ENCODE measurements at regions not wholly inside any gene's neighbourhood (a gene's known extent, or its start where the extent isn't known, plus 50 kb on each side); places are given as distances from the start of the nearest gene placed in this dataset.

DNA sequence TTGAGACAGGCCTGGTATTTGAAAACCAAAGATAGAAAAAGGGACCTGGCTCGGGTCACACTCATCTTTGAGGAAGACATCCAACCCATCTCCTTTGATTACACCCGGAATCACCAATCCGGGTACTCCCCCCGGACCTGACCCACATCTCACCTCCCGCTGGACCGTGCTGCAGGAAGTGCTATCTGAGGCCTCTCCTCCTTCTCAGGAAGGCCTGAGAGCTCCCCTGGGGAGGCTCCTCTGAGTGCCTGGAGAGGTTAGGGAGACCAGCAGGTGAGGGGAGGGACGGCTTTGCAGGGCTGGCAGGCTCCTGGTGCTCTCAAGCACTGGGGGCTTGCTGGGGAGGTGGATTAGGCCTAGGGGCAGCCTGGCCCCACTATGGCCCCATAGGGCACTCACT, 170.9 kb downstream of the ACKR3 start:
- DNase-seq (ENCODE audit: extremely low read depth, low read depth, low spot score): no peak

DNA sequence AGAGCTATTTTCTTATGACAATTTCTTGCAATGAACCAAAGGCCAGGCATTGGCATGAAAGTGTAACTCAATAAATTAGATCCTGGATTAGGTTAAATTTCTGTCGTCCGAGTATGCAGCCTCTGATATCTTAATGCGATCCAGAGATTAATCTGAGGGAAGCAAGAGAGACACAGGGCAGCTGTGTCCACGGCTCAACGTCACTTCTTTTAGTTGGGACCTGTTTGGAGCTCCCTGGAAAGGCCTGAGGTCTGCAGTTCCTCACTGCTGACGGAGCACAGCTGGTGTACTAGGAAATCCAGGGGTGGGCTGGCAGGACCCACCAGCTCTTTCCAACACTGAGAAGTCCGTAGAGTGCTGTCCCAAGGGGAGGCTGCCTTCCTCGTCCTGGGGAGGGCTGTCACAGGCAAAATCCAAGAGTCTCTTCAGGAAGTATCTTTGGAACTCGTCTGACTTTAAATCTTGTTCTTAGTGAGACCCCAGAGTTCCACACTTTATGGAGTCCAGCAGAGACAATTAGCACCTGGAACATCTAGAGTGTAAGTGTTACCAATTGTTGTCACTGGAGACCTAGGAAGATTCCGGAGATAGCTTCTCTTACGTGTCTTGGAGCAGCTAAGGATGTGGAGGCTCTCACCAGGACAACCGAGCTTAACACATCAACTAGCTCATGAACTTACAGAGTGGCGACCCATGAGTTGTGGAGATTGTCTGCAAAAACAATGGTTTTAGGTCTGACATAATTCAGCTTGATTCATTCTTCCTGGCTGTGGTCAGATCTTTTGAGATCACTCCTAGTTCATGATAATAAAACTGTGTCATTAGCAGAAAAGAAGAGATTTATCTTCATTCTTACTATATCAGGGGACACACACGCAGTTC, 173.7 kb downstream of the ACKR3 start:
- DNase-seq (ENCODE audit: extremely low read depth, low read depth, low spot score): peak; percentile 18

DNA sequence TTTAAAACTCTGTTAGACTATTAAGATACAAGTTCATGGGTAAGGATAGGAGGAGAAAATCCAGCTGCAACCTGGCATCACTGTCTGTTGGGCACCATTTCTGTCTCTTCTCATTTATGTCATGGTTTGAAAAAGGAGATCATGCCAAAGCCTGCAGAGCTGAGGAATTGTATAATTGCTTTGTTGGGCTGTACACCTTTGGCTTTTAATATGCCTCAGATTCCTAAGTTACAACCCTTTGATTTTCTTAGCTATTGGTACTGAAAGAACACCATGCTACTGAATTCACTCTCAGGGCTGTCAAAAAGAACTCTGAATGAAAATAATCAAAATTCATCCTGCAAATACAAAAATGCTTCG, 174.3 kb downstream of the ACKR3 start:
- no peak for DNase-seq (ENCODE audit: extremely low read depth, low read depth, low spot score)

DNA sequence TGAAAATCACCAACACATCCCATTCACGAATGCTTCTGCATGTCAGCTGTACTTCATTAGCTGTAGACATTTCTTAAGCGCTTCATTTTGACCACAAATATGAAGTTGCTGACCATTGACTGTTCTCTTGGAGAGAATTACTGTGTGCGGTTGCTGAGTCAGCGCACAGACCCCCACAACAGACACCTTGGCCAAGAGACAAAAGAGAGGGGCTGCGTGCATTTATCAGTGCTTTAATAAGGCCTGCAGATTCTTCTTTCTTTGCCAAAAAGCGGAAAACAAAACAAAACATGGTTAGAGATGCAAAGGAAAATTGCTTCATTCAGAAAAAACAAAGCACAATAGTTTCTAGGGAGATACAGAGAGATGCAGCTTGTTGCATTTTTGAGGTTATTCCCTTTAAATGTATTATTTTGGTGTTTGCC, 174.7 kb downstream of the ACKR3 start:
- no peak for DNase-seq (ENCODE audit: extremely low read depth, low read depth, low spot score)

DNA sequence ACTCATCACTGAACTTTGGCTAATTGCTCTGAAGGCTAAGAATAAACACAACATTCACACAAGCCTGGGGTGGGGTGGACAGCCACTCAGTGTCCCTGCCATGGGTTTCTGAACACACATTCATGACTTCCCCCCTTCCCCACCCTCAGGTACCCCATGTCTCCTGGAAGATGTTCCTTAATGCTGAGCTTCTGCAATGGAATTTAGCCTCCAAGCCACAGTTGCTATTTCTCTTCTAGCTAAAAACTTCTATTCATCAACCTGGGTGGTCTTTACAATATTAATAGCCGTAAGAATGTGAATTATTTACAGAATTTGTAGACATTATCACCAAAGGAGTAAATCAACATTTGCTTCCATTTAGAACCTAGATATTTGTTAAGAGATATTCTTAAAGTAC, 175.1 kb downstream of the ACKR3 start:
- DNase-seq (ENCODE audit: extremely low read depth, low read depth, low spot score): no peak

DNA sequence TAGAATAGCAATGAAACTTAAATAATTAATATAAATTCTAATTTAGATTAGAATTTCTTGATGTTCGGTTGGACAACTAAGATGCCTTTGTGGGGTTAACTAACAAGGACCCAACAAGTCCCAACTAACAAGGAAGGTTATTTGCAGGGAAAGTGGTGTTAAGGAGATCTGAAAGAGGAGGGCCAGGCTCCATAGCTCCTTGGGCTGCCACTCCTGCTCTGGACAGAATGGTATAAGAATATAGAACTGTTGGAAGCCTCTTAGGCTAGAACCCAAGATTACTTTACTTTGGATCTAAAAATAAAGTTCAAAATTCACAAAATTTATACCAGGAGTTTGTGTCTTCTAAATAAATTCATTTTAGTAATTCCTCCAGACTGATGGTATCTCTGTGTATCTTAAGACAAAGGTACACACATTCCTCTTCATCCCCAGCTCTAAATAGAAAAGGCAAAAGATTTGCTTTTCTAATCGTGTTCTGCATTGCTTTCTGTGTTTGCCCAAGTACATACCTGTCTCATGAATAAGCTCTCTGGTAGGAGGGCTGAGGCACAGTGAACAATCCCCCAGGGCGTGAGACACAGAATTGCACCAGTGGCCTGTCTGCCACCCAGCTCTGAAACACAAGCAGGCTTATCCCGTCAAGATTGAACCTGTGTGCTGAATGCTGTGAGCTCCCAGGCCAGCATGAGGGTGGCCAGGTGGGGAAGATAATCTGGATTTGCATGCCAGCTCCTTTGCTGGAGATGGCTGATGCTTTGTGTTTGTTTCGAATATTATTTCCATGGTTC, 176.0 kb downstream of the ACKR3 start:
- DNase-seq (ENCODE audit: extremely low read depth, low read depth, low spot score): no peak

DNA sequence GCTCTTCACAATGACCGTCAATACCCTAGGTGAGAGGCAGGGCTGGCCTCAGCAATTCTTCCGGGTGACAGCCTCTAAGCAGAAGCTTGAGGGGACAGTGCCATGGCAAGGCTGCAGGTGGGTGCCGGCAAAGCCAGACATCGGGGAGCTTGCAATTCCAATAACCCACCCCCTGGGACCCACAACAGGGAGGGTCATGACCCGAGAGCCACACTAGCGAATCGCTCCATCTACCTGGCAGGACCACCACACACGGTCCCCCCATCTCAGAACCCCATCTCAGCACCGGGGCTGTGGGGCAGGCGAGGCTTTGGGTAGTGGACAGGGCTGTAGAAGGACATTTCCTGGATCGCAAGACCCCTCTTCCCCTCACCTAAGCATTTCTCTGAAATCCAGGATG, 177.2 kb downstream of the ACKR3 start:
- no peak for DNase-seq (ENCODE audit: extremely low read depth, low read depth, low spot score)

DNA sequence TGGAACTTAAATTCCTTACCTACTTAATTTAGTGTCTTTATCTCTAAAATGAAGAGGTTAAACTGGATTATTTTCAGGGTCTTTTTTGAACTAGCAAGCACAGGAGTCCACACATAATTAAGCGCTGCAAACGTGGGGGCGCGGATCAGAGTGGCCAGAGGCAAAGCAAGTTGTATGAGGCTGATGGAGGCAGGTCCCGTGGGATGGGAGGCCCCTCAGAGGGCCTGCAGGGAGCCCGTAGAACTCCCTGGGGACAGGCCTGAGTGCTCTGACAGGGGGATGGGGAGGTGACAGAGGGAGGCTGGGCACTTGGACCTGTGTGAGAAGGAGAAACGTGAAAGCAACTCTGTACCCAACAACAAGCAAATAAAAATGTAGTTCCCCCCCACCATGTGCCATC, 177.8 kb downstream of the ACKR3 start:
- DNase-seq (ENCODE audit: extremely low read depth, low read depth, low spot score): no peak

DNA sequence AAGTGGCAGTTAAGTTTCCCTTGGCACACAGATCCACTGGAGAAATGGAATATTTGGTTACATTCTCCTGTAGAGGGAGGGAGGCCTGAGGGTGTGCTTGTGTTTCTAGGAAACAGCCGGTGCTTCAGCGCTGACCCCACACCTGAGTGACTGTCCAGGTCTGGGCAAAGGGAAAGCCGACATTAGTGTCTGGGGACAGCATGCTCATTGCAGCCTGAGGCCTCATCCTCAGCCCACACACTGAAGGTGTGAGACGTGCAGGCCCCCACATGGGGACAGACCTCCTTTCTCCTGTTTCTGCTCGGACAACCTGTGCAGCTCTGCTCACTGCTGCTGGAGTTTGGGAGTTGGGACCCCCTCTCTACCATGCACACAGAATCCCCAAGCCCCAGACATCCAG, 178.3 kb downstream of the ACKR3 start:
- no peak for DNase-seq (ENCODE audit: extremely low read depth, low read depth, low spot score)

DNA sequence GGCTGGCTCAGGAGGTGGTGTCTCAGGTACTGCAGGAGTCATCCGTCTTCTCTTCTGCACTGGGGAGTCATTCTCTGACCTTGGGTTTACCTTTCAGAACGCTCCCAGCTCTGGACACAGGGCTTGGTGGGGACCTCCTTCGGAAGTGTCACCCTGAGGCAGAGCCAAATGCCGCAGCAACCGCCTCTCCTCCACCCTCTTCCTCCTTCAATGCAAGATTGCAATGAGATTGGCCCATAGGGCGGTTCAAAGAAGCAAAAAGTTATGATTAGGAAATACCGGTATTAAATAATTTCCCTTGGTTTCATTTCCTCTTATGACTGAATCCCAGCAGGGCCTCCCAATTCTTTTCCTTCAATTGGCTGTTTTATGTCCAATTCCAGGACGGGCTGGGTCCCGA, 178.8 kb downstream of the ACKR3 start:
- DNase-seq (ENCODE audit: extremely low read depth, low read depth, low spot score): no peak

DNA sequence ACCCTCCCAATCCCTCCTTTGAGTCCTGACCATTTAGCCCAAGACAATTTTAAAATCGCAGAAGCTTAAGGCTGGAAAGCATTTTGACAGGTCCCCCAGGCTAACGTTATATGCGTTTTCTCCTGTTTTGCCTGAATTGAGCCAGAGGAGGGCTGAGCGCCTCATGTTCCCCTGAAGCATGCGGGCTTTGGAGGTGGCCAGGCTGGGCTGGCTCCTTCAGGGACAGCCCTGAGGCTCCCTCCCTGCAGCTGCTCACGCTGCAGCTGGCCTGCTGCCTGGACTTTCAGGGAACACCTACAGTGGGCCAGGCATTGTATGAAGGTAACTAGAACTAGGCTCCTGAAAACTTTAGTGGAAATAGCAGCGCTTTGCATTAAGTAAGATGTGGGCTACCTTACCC, 179.2 kb downstream of the ACKR3 start:
- DNase-seq (ENCODE audit: extremely low read depth, low read depth, low spot score): no peak

DNA sequence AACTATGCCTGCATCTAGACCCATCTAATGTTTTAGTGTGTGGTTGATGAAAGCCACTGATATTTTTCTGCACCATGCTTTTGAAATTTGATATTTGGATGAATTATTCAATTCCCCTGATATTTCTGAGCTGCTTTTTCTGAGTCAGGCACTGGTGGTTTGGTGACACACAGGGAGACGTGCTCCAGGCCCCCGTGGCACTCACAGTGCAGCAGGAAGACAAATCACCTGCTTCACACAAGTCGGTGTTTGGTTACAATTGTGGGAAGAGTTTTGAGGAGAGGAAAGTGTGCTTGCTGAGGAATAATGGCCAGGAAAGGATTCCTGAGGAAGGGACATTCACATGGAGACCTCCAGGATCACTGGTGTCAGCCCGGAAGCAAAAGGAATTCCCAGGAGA, 179.7 kb downstream of the ACKR3 start:
- DNase-seq (ENCODE audit: extremely low read depth, low read depth, low spot score): no peak

DNA sequence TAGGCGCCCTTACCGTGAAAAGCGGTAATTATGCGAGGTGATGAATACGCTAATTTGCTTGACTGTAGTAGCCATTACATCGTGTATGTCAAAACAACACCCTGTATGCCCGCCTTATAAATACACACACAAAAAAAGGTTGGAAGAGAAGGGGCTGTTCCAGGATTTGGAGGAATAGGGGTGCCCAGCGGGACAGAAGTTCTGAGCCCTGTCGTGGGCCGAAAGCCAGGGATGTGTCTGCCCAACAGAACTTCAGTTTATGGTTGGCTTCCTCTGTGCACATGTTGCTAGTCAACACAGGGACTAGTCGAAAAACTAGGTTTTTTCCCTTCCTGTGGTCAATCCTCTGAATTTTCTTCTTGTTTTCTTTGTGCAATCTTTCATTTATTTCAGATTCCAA, 182.5 kb downstream of the ACKR3 start:
- no peak for DNase-seq (ENCODE audit: extremely low read depth, low read depth, low spot score)

DNA sequence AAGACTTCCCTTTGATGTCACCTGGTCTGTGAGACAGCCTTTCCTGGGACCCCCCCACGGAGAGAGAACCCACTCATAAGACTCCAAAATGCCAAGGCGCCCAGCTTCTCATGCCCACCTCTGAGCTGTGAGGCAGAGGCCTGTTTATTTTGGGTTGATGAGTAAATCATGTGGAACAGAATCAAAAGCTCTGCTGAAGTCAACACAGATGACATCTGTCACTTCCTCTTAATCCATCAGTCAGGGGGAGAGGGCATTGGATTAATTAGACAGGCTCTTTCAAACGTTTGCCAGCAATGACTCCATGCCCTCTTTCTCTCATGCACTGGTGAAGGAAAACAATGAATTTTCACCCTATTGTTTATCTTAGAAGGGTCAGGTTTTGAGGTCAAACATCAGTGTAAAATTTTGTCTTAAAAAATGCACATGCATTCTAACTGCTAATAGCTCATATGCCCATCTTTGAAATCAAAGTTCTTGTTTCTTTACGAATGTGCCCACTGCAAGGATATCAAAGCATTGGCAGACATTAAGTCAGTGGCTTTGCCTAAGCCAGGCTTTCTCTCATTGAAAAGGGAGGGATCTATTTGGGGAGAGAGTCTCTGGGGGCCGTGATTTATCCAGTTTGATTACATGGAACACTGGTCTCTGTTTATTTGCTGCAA, 184.1 kb downstream of the ACKR3 start:
- DNase-seq (ENCODE audit: extremely low read depth, low read depth, low spot score): no peak

DNA sequence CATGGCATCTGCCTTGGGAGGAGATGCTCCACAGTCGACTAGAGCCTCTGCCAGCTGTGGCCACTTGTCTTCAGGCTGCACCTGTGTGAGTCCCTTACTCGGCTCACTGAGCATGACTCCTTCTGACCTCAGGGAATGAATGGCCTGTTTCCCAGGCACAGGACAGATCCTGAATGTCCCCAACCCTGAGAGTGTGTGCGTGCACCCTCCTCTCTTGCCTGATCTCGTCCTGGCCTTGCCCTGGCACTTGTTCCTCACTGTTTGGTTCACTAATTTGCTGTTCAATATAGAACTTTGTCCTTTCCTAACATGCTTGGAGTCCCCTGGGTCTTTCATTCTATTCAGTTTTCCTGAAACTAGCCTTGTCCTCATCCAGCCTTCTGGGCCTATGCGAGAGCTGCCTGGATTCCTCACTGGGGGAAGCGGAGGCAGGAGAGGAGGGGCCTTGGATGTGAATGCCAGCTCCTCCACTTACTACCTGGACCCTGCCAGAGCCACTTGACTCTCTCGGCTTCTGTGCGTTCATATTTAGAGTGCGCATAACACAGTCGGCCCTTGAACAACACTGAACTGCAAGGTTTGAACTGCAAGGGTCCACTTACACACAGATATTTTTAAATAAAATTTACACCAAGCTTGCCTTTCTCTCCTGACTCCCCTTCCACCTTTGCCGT, 184.8 kb downstream of the ACKR3 start:
- no peak for DNase-seq (ENCODE audit: extremely low read depth, low read depth, low spot score)

DNA sequence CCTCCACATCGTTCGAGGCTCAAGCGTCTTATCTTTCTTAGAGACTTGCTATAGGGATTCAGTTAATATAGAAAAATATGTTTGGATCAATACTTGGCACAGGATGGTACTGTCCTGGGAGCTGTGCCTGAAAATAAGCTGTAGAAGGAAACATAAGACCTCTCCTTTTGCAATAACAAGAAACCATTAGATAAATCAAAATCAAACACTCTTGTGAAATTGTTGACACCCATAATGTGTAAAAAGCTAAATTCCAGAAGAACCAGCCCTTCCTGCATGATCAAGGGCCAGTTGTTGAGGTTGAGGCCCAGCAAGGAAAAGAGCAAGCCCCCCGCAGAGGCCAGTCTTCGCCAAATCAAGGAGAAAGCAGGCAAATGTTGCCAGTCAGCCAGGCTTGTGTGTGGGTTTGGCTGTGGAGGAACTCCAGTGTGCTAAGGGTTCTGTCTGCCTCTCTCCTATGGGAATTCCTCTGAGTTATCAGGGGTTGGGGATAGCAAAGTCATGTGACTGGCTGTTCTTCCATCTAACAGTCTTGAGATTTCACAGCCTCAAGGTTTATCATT, 185.7 kb downstream of the ACKR3 start:
- DNase-seq (ENCODE audit: extremely low read depth, low read depth, low spot score): no peak

DNA sequence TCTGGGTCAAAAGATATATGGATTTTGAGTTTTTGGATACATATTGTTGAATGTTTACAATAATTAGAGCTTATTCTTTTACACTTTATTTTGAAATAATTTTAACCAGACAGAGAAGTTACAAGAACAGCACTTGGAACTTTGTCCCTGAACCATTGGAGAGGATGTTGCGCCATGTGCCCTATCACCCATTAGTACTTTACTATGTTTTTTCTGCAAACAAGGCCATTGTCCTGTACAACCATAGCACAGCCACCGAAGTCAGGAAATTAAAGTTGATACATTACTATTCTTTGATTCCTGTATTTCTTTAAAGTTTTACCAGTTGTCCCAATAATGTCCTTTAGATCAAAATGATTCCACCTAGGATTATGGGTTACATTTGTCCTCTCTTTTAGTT, 188.8 kb downstream of the ACKR3 start:
- DNase-seq (ENCODE audit: extremely low read depth, low read depth, low spot score): no peak

DNA sequence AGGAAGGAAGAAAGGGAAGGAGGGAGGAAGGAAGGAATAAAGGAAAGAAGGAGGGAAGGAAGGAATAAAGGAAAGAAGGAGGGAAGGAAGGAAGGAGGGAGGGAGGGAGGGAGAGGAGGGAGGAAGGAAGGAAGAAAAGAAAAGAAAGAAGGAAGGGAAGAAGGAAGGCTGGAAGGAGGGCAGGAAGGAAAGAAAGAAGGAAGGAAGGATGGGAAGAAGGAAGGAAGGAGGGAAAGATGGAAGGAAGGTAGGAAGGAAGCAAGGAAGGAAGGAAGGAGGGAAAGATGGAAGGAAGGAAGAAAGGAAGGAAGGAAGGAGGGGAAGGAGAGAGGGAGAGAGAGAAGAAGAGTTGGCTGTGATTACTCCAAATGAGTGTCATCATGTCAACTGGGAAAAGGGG, 190.6 kb downstream of the ACKR3 start:
- DNase-seq (ENCODE audit: extremely low read depth, low read depth, low spot score): no peak

DNA sequence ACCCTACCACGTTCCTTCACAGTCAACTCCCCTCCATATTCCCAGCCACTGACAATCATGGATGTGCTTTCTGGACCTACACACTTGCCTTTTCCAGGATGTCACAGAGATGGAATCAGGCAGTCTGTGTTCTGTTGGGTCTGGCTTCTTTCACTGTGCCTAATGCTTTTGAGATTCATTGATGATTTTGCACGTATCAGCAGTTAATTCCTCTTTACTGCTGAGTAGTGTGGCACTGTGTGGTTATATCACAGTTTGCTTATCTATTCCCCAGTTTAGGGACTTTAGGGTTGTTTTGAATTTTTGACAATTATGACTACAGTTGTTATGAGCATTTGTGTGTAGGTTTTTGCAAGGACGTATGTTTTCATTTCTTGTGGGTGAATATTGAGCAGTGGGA, 191.7 kb downstream of the ACKR3 start:
- DNase-seq (ENCODE audit: extremely low read depth, low read depth, low spot score): no peak

DNA sequence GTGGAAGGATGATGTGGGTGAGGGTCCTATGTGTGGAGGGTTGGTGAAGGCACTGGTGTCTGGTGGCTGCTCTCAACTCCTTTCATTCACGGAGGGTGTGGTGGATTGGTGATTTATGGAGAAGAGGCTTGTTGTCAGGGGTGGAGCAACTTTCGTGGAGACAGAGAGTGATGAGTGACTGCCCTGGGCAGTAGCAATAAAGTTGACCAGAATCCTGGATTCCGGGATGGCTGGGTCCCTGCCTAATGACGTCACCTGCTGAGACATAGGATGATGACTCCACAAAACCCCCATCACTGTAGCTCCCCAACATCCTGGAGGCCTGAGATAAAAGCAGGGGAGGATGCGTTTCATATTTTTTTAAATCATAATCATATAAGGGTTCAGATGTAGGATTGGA, 193.0 kb downstream of the ACKR3 start:
- no peak for DNase-seq (ENCODE audit: extremely low read depth, low read depth, low spot score)

DNA sequence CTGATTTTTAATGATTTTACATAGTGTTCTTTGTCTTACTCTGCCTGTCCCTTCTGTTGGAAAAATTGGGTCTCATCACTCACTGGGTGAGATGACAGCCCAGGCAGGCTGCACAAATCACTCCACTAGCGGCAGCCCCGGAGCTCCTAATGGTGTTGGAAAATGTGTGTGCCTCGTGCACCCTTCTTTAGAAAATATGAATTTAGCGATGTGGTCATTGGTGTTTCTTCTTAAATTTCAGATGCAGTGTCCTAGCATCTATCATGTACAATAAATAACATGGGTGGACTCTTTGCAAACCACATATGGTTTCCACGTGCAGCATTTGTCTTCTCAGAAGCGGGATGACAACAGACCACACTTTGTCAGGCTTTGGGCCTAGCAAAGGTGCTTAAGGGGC, 194.2 kb downstream of the ACKR3 start:
- DNase-seq (ENCODE audit: extremely low read depth, low read depth, low spot score): no peak

Data from glomerular endothelial cell (primary cell).